Breast epithelium (tissue), 4 donors: ENCODE measurements at regions not wholly inside any gene's neighbourhood (a gene's known extent, or its start where the extent isn't known, plus 50 kb on each side); places are given as distances from the start of the nearest gene placed in this dataset.
"Not testable (repeated sequence)": the region's sequence is repeated elsewhere in the genome, so short reads cannot be mapped to it uniquely, and the experiment has no call there.

ENCODE experiments used
- DNase-seq, 2 donors: peaks; one replicate each; pipeline ENCODE4 v3.0.0-alpha.2; 2019; ENCODE audit warnings: low spot score in 2 of 2
- H3K27ac ChIP-seq, 2 donors: fragments of 200-600 bp; sonication (generic) in 1 of 2; one replicate each; pipeline ENCODE4 v1.5.1; 2016 to 2019; ENCODE audit warnings: mild to moderate bottlenecking in 1 of 2
- H3K27me3 ChIP-seq, 2 donors: fragments of 200-600 bp; sonication (generic) in 1 of 2; one replicate each; pipeline versions ENCODE4 v1.5.1 to v1.6.0; 2017 to 2019; ENCODE audit warnings: control low read depth in 1 of 2, mild to moderate bottlenecking in 1 of 2
- H3K36me3 ChIP-seq: fragments of 200-600 bp; one replicate; pipeline ENCODE4 v1.5.1; 2019
- H3K4me1 ChIP-seq, 2 donors: fragments of 200-600 bp; sonication (generic); one replicate each; pipeline ENCODE4 v1.5.1; 2016 to 2019; ENCODE audit warnings: control low read depth in 1 of 2
- H3K4me3 ChIP-seq, 3 donors: fragments of 200-600 bp; sonication (generic); 1 replicate in 2 of 3; 2 replicates in 1 of 3; pipeline ENCODE4 v1.5.1; 2016 to 2019; ENCODE audit warnings: mild to moderate bottlenecking in 3 of 3, moderate library complexity in 2 of 3
- H3K9me3 ChIP-seq, 2 donors: fragments of 200-600 bp; sonication (generic) in 1 of 2; one replicate each; pipeline ENCODE4 v1.5.1; 2016 to 2019; ENCODE audit warnings: control low read depth in 1 of 2
- POLR2A ChIP-seq: fragments of 450-650 bp; IDR thresholded peaks from one replicate; pipeline ENCODE4 v1.6.1; 2016; ENCODE audit warnings: antibody characterized with exemption, mild to moderate bottlenecking, moderate library complexity
- POLR2AphosphoS5 ChIP-seq, 3 donors: sonication (generic); formaldehyde crosslinking; IDR thresholded peaks; one replicate each; pipeline ENCODE4 v1.6.1; 2017; ENCODE audit warnings: antibody characterized with exemption in 3 of 3
- intact Hi-C: fragments of 100-400 bp; cut with DNase I; formaldehyde crosslinking; loops from one replicate; pipeline ENCODE4 v1.15.1; 2023; ENCODE audit warnings: low total_unique reads
- TF ChIP-seq, protein P1 (sequence below), 3 donors: fragments of 450-650 bp; IDR thresholded peaks; one replicate each; pipeline ENCODE4 v1.5.1; 2016 to 2017; ENCODE audit warnings: antibody characterized with exemption in 3 of 3, mild to moderate bottlenecking in 3 of 3, moderate library complexity in 3 of 3

DNA sequence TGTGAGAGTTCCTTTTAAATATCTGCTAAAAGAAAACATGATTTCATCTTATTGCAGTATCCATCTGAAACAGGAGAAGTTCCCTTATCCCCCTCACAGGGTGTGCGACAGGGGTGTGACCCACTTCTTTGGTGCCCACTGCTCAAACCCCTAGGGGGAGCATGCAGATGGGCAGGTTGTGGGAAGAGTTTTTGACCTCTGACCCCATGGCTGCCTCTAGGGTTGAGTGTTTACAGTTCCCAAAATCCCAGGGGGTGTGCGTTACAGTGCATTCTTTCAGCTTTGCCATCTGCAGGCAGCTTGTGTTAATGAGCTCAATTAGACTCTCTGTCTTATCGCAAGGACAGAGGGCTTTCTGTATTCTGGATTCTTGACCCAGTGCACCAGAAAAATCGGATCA, 443.2 kb upstream of the FRG2C start:
- Histone ChIP-seq H3K36me3 (no peaks in the 10 kb centered on the region), H3K27me3 (no peaks in the 10 kb centered on the region), H3K9me3 (no peaks in the 10 kb centered on the region), H3K4me1 (no peaks in the 10 kb centered on the region), H3K4me3 (no peak overlapping the region), H3K27ac (no peak overlapping the region)
- TF ChIP-seq, protein P1, sequence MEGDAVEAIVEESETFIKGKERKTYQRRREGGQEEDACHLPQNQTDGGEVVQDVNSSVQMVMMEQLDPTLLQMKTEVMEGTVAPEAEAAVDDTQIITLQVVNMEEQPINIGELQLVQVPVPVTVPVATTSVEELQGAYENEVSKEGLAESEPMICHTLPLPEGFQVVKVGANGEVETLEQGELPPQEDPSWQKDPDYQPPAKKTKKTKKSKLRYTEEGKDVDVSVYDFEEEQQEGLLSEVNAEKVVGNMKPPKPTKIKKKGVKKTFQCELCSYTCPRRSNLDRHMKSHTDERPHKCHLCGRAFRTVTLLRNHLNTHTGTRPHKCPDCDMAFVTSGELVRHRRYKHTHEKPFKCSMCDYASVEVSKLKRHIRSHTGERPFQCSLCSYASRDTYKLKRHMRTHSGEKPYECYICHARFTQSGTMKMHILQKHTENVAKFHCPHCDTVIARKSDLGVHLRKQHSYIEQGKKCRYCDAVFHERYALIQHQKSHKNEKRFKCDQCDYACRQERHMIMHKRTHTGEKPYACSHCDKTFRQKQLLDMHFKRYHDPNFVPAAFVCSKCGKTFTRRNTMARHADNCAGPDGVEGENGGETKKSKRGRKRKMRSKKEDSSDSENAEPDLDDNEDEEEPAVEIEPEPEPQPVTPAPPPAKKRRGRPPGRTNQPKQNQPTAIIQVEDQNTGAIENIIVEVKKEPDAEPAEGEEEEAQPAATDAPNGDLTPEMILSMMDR (IDR thresholded peaks at IDR 0.05), result no peak
- TF ChIP-seq POLR2A (no peak), POLR2AphosphoS5 (IDR thresholded peaks at IDR 0.05) (no peak)
- intact Hi-C loops, result loop anchor here (10.0 kb wide), 1 partner anchor 794 kb away; no protein-coding TSS in a partner anchor
- no peak for DNase-seq

DNA sequence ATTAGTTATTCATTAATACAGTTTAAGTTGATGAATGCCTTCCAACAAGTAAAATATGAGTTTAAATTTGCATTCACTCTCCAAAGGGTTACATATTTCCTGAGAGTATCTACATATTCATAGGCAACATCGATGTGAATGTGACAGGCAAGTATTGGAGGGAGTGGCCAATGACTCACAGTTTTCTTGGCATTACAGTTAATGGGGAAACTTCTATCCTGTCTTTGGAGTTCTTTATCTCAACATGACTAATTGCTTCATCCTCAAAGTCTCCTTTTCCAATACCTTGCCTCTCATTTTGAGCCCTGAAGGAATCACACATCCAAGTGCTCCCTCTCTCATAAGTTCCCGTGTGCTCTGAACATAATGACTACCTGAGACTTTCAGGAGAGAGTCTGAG, 439.7 kb upstream of the FRG2C start:
- H3K27ac ChIP-seq, result no peak overlapping the region
- intact Hi-C loops, result loop anchor here (10.0 kb wide), 1 partner anchor 790 kb away; no protein-coding TSS in a partner anchor
- H3K4me1 ChIP-seq, result no peaks in the 10 kb centered on the region
- no peak for DNase-seq
- no peak overlapping the region for H3K4me3 ChIP-seq
- no peaks in the 10 kb centered on the region for H3K9me3 ChIP-seq
- H3K36me3 ChIP-seq, result no peaks in the 10 kb centered on the region
- TF ChIP-seq, protein P1 (IDR thresholded peaks at IDR 0.05), result no peak
- TF ChIP-seq POLR2AphosphoS5 (IDR thresholded peaks at IDR 0.05), result no peak
- no peak for TF ChIP-seq POLR2A
- H3K27me3 ChIP-seq, result no peaks in the 10 kb centered on the region

DNA sequence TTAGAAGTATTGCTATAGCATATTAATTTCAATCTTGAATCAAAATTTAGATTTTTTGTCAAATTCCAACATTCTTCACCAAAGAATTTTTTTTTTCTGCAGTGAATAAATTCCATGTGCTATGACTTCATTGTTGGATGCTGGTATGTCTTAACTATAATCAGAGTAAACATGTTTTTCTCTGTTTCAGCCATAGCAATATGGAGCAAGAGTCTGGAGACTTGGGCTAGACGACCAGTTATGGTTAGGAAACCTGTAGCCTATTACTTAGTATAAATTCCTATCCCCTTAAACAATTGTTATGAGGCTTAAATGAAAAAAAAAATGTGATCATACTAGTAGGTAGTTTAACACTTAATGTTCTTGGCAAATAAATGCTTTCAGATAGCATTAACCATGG, 431.9 kb upstream of the FRG2C start:
- no peaks in the 10 kb centered on the region for H3K9me3 ChIP-seq
- H3K36me3 ChIP-seq, result no peaks in the 10 kb centered on the region
- TF ChIP-seq POLR2A (no peak), POLR2AphosphoS5 (IDR thresholded peaks at IDR 0.05) (no peak)
- TF ChIP-seq, protein P1 (IDR thresholded peaks at IDR 0.05), result no peak
- intact Hi-C loops, result no loop called here
- no peaks in the 10 kb centered on the region for H3K4me1 ChIP-seq
- no peak overlapping the region for H3K4me3 ChIP-seq
- DNase-seq, result no peak
- no peaks in the 10 kb centered on the region for H3K27me3 ChIP-seq
- no peak overlapping the region for H3K27ac ChIP-seq

DNA sequence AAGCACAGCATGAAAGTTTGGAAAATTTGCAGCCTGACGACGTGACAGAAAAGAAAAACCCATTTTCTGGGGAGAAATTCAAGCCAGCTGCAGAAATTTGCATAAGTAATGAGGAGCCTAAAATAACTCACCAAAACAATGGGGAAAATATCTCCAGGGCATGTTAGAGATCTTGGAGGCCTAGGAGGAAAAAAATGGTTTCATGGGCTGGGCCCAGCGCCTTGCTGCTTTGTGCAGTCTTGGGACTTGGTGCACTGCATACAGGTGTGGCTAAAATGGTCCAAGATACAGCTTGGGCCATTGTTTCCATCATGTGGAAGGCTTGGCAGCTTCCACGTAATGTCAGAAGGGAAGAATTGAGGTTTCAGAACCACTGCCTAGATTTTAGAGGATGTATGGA, 428.5 kb upstream of the FRG2C start:
- no peak for DNase-seq
- H3K9me3 ChIP-seq, result no peaks in the 10 kb centered on the region
- H3K27me3 ChIP-seq, result no peaks in the 10 kb centered on the region
- no peak overlapping the region for H3K4me3 ChIP-seq
- H3K27ac ChIP-seq, result no peak overlapping the region
- TF ChIP-seq POLR2AphosphoS5 (IDR thresholded peaks at IDR 0.05), result no peak
- TF ChIP-seq POLR2A, result no peak
- intact Hi-C loops, result no loop called here
- H3K36me3 ChIP-seq, result no peaks in the 10 kb centered on the region
- H3K4me1 ChIP-seq, result no peaks in the 10 kb centered on the region

DNA sequence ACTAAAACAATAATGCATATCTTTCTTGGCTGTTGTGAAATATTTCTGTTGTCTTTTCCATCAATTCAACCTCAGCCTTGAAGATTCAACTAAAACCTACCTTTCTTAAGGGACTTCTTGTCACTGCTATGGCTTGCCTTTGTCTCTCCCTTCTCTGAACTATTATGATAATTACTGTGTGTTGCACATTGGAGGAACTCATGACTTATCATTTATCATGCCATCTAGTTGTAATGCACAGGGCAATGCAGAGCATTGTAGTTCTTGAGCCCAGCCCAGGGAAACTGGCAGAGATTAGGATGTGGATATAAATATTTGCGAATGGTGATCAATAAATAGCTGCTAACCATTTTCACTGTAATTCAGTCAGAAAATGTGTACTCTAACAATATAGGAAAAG, 427.1 kb upstream of the FRG2C start:
- H3K27me3 ChIP-seq, result no peaks in the 10 kb centered on the region
- no peaks in the 10 kb centered on the region for H3K9me3 ChIP-seq
- H3K36me3 ChIP-seq, result no peaks in the 10 kb centered on the region
- DNase-seq, result no peak
- H3K27ac ChIP-seq, result no peak overlapping the region
- TF ChIP-seq, protein P1 (IDR thresholded peaks at IDR 0.05), result no peak
- TF ChIP-seq POLR2AphosphoS5 (IDR thresholded peaks at IDR 0.05) (no peak), POLR2A (no peak)
- H3K4me1 ChIP-seq, result no peaks in the 10 kb centered on the region
- H3K4me3 ChIP-seq, result no peak overlapping the region
- intact Hi-C loops, result no loop called here

DNA sequence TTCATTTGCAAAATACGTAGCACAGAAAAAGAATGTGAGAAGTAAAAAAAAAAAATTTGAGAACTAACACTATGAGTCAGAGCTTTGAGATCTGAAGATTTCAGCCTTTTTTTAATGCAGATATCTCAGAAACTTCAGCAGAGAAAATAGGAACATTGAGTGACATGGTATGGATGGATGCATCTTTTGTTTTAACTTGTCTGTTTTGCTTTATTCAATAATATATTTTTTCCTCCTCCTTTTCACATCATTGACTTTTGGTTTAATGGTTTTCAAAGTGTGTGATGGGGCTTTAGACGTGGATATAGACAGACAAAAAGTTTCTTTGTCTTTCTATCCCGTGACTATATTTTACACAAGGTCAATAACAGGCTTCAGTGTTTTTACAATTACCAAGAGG, 426.7 kb upstream of the FRG2C start:
- no peak overlapping the region for H3K4me3 ChIP-seq
- no peaks in the 10 kb centered on the region for H3K9me3 ChIP-seq
- DNase-seq, result no peak
- H3K36me3 ChIP-seq, result no peaks in the 10 kb centered on the region
- no peaks in the 10 kb centered on the region for H3K4me1 ChIP-seq
- intact Hi-C loops, result no loop called here
- TF ChIP-seq POLR2AphosphoS5 (IDR thresholded peaks at IDR 0.05) (no peak), POLR2A (no peak)
- TF ChIP-seq, protein P1 (IDR thresholded peaks at IDR 0.05), result no peak
- no peak overlapping the region for H3K27ac ChIP-seq
- no peaks in the 10 kb centered on the region for H3K27me3 ChIP-seq

DNA sequence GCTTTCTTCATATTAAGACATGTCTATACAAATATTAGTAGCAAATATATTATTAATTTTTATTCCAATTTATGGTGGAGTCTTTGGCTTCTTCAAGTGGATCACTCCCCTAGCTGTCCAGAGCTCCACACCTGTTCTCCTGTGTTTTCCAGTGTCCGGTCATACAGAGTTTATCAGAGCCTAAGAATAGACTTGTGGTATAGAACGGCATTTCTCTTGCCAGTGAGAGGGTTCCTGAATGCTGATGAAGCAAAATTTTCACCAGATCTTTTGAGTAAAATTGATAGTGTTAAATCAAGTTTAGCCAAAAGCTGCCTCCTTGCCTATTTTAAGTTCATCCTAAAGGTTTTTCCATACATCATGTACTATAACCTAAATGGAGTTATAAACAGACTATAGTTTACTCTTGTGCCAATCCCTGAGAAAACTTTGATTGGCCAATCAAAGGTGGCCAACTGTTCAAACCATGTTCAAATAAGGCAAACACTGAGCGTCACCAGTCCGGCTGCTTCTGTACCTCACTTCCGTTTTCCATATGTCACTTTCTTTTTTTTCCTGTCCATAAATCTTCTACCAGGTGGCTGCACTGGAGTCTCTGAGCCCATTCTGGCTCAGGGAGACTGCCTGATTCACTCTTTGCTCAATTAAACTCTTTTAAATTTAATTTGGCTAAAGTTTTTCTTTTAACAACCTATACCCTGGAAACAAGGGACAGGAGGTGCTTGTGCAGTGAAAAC, 422.7 kb upstream of the FRG2C start:
- H3K9me3 ChIP-seq, H3K27ac ChIP-seq, intact Hi-C loops, H3K4me3 ChIP-seq, H3K27me3 ChIP-seq, DNase-seq, H3K36me3 ChIP-seq, H3K4me1 ChIP-seq: not testable (repeated sequence)
